T-cell (primary cell): ENCODE measurements at regions not wholly inside any gene's neighbourhood (a gene's known extent, or its start where the extent isn't known, plus 50 kb on each side); places are given as distances from the start of the nearest gene placed in this dataset.

Source experiments
- ATAC-seq, 4 experiments: fragments of 200-7000 bp in 3 of 4; fragments of 150-1000 bp in 1 of 4; cut with Tn5 transposase; replicated peaks in 1 of 4; 1 replicate in 3 of 4; 2 replicates in 1 of 4; pipeline ENCODE4 v1.10.0; 2021; ENCODE audit warnings: moderate library complexity in 3 of 4, mild to moderate bottlenecking in 2 of 4, moderate number of reproducible peaks in 1 of 4
- CTCF ChIA-PET, 2 donors: fragments of 300-600 bp; sonication (Branson Sonifier 250); formaldehyde crosslinking; loops; one replicate each; lab custom pipeline; 2022; ENCODE audit warnings: antibody characterized with exemption in 2 of 2; lab: Charles Lee
- POLR2A ChIA-PET, 2 donors: fragments of 300-600 bp; sonication (Branson Sonifier 250); formaldehyde crosslinking; loops; one replicate each; lab custom pipeline; 2022; ENCODE audit warnings: antibody characterized with exemption in 2 of 2; lab: Charles Lee
- DNase-seq, 35 experiments: peaks; one replicate each; pipeline versions ENCODE4 v3.0.0 to v3.0.0-alpha.2; 2013 to 2023
- H3K27ac ChIP-seq: one replicate; pipeline ENCODE4 v1.5.1; 2013; ENCODE audit warnings: low read length
- H3K27me3 ChIP-seq, 2 experiments: replicated peaks in 1 of 2; 1 replicate in 1 of 2; 2 replicates in 1 of 2; pipeline versions ENCODE4 v1.6.1 to v1.7.0; 2013; ENCODE audit warnings: low read length in 1 of 2, mixed read lengths in 1 of 2; ENCODE audit not compliant: control insufficient read depth in 2 of 2, insufficient read depth in 2 of 2; ENCODE audit errors: extremely low read depth in 1 of 2
- H3K36me3 ChIP-seq, 2 donors: 1 replicate in 1 of 2; 2 replicates in 1 of 2; pipeline versions ENCODE4 v1.6.1 to v1.7.0; 2013; ENCODE audit warnings: low read length in 1 of 2; ENCODE audit not compliant: control insufficient read depth in 2 of 2, insufficient read depth in 1 of 2; ENCODE audit errors: extremely low read depth in 1 of 2
- H3K4me1 ChIP-seq, 2 experiments: 1 replicate in 1 of 2; 2 replicates in 1 of 2; pipeline versions ENCODE4 v1.6.1 to v1.7.0; 2013; ENCODE audit warnings: low read length in 2 of 2, mixed read lengths in 1 of 2; ENCODE audit not compliant: insufficient read depth in 2 of 2, control insufficient read depth in 1 of 2; ENCODE audit errors: extremely low read depth in 1 of 2
- H3K4me3 ChIP-seq, 2 donors: 1 replicate in 1 of 2; 2 replicates in 1 of 2; pipeline versions ENCODE4 v1.5.1 to v1.7.0; 2013; ENCODE audit warnings: mild to moderate bottlenecking in 2 of 2, low read length in 1 of 2, moderate library complexity in 1 of 2; ENCODE audit not compliant: control insufficient read depth in 1 of 2; ENCODE audit errors: extremely low read depth in 1 of 2
- H3K9me3 ChIP-seq: 2 replicates; pipeline ENCODE4 v1.7.0; 2013
- H3K27ac Mint-ChIP-seq, 2 donors: one replicate each; pipeline ENCODE4 v1.8.0; 2020 to 2021; ENCODE audit warnings: mild to moderate bottlenecking in 2 of 2, mixed read lengths in 2 of 2
- H3K27me3 Mint-ChIP-seq, 2 donors: one replicate each; pipeline ENCODE4 v1.8.0; 2021 to 2022; ENCODE audit warnings: mixed read lengths in 2 of 2
- H3K36me3 Mint-ChIP-seq: one replicate; pipeline ENCODE4 v1.8.0; 2021; ENCODE audit warnings: mixed read lengths
- H3K4me1 Mint-ChIP-seq, 3 donors: one replicate each; pipeline ENCODE4 v1.8.0; 2020 to 2022; ENCODE audit warnings: mixed read lengths in 3 of 3, mild to moderate bottlenecking in 1 of 3
- H3K4me3 Mint-ChIP-seq, 3 donors: one replicate each; pipeline ENCODE4 v1.8.0; 2020 to 2022; ENCODE audit warnings: mild to moderate bottlenecking in 3 of 3, mixed read lengths in 3 of 3, moderate library complexity in 3 of 3
- H3K9me3 Mint-ChIP-seq, 3 donors: one replicate each; pipeline ENCODE4 v1.8.0; 2020 to 2022; ENCODE audit warnings: mixed read lengths in 3 of 3
- WGBS: methylation state at CpG from one replicate; pipeline ENCODE4 v1.1.5; 2013; ENCODE audit warnings: missing lambda C conversion rate; ENCODE audit not compliant: insufficient coverage; 5-methylcytosine and 5-hydroxymethylcytosine counted together

GRCh38 chr10:81034383-81034782 lies 496.7 kb downstream of the SH2D4B start:
- H3K36me3 Mint-ChIP-seq: no peaks in the 10 kb centered on the region
- peaks cover 0 to 11% (median 6%) of the 10 kb centered on the region in 3 donors for H3K9me3 Mint-ChIP-seq
- no peak overlapping the region for H3K4me3 Mint-ChIP-seq
- H3K27me3 Mint-ChIP-seq: peaks cover 0 to 4% of the 10 kb centered on the region in 2 donors
- H3K27ac ChIP-seq: no peak overlapping the region
- H3K27me3 ChIP-seq: no peaks in the 10 kb centered on the region
- ChIA-PET CTCF (no interaction called here), POLR2A (no interaction called here)
- no peak overlapping the region for H3K4me3 ChIP-seq
- no peaks in the 10 kb centered on the region for H3K36me3 ChIP-seq
- no peaks in the 10 kb centered on the region for H3K4me1 Mint-ChIP-seq
- no CpG with 5 or more reads among the region's 4 CpGs for WGBS
- H3K9me3 ChIP-seq: no peaks in the 10 kb centered on the region
- ATAC-seq: no peak
- DNase-seq: no peak
- no peak overlapping the region for H3K27ac Mint-ChIP-seq
- H3K4me1 ChIP-seq: no peaks in the 10 kb centered on the region

GRCh38 chr10:81036257-81036656 lies 498.6 kb downstream of the SH2D4B start:
- CTCF ChIA-PET: no interaction called here
- Histone ChIP-seq H3K27ac (no peak overlapping the region), H3K4me1 (no peaks in the 10 kb centered on the region), H3K27me3 (no peaks in the 10 kb centered on the region), H3K4me3 (no peak overlapping the region), H3K9me3 (no peaks in the 10 kb centered on the region), H3K36me3 (no peaks in the 10 kb centered on the region)
- POLR2A ChIA-PET: no interaction called here
- H3K4me3 Mint-ChIP-seq: no peak overlapping the region
- H3K9me3 Mint-ChIP-seq: peaks cover 0 to 11% (median 6%) of the 10 kb centered on the region in 3 donors
- H3K4me1 Mint-ChIP-seq: no peaks in the 10 kb centered on the region
- DNase-seq: no peak
- H3K27me3 Mint-ChIP-seq: peaks cover 0 to 4% of the 10 kb centered on the region in 2 donors
- no peak overlapping the region for H3K27ac Mint-ChIP-seq
- no peak for ATAC-seq
- H3K36me3 Mint-ChIP-seq: no peaks in the 10 kb centered on the region
- WGBS: no CpG with 5 or more reads among the region's 3 CpGs

GRCh38 chr10:81040031-81040430 lies 502.3 kb downstream of the SH2D4B start:
- CTCF ChIA-PET: no interaction called here
- no peak overlapping the region for H3K27ac Mint-ChIP-seq

DNA sequence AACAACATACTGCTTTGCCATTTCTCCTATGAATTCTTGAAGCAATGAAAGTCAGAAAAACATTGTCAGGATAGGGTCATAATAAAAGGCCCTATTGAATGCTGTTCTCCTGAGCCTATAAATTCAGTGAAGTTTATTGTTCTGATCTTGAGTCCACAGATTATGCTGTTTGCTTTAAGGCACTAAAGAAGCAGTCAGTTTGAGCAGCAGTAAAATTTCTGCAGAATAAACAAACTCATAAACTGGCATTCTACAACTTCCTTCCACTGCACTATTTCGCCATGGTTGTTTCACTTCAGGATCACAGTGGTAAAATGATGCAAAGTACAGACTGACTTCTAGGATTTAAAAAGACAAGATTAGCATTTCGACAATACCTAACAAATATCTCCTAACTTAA lies 503.2 kb downstream of the SH2D4B start:
- no peaks in the 10 kb centered on the region for H3K36me3 Mint-ChIP-seq
- no peaks in the 10 kb centered on the region for H3K36me3 ChIP-seq
- DNase-seq (no peak), ATAC-seq (no peak)
- no peak overlapping the region for H3K4me3 Mint-ChIP-seq
- no peaks in the 10 kb centered on the region for H3K27me3 ChIP-seq
- WGBS: no CpG with 5 or more reads among the region's 2 CpGs
- no peaks in the 10 kb centered on the region for H3K4me1 ChIP-seq
- ChIA-PET POLR2A (no interaction called here), CTCF (interaction anchor here in 1 of 2 donors (0.6 kb wide), 1 partner anchor 441 kb away, joined by 3 read pairs; no protein-coding TSS in a partner anchor)
- H3K4me3 ChIP-seq: no peak overlapping the region
- peaks cover 0 to 3% (median 2%) of the 10 kb centered on the region in 3 donors for H3K9me3 Mint-ChIP-seq
- no peak overlapping the region for H3K27ac Mint-ChIP-seq
- H3K4me1 Mint-ChIP-seq: no peaks in the 10 kb centered on the region
- H3K27ac ChIP-seq: no peak overlapping the region
- no peaks in the 10 kb centered on the region for H3K9me3 ChIP-seq
- H3K27me3 Mint-ChIP-seq: peaks cover 0 to 3% of the 10 kb centered on the region in 2 donors

More at GRCh38 chr10:81040031-81040430, 502.3 kb downstream of the SH2D4B start:
- H3K4me3 ChIP-seq: no peak overlapping the region
- peaks cover 0 to 4% of the 10 kb centered on the region in 2 donors for H3K27me3 Mint-ChIP-seq
- no peaks in the 10 kb centered on the region for H3K36me3 Mint-ChIP-seq
- H3K9me3 ChIP-seq: no peaks in the 10 kb centered on the region
- no peak overlapping the region for H3K4me3 Mint-ChIP-seq
- DNase-seq (no peak), ATAC-seq (no peak)
- H3K36me3 ChIP-seq: no peaks in the 10 kb centered on the region
- peaks cover 0 to 7% (median 4%) of the 10 kb centered on the region in 3 donors for H3K9me3 Mint-ChIP-seq
- H3K4me1 Mint-ChIP-seq: no peaks in the 10 kb centered on the region
- no peaks in the 10 kb centered on the region for H3K4me1 ChIP-seq
- 100% methylated on average over 1 of the region's 6 CpGs for WGBS
- no peak overlapping the region for H3K27ac ChIP-seq
- no peaks in the 10 kb centered on the region for H3K27me3 ChIP-seq
- POLR2A ChIA-PET: no interaction called here

GRCh38 chr10:81042647-81043046 lies 504.9 kb downstream of the SH2D4B start:
- ATAC-seq: no peak
- H3K27me3 ChIP-seq: no peaks in the 10 kb centered on the region
- no peak overlapping the region for H3K27ac ChIP-seq
- Mint-ChIP-seq H3K36me3 (no peaks in the 10 kb centered on the region), H3K4me1 (no peaks in the 10 kb centered on the region), H3K4me3 (no peak overlapping the region), H3K9me3 (peaks cover 0 to 3% (median 2%) of the 10 kb centered on the region in 3 donors), H3K27me3 (peaks cover 0 to 7% of the 10 kb centered on the region in 2 donors), H3K27ac (no peak overlapping the region)
- ChIA-PET POLR2A (no interaction called here), CTCF (no interaction called here)
- no peak overlapping the region for H3K4me3 ChIP-seq
- WGBS: 100% methylated on average over 1 of the region's 2 CpGs
- H3K9me3 ChIP-seq: no peaks in the 10 kb centered on the region
- no peak for DNase-seq
- H3K36me3 ChIP-seq: no peaks in the 10 kb centered on the region
- H3K4me1 ChIP-seq: no peaks in the 10 kb centered on the region

GRCh38 chr10:81065474-81065873 lies 527.8 kb downstream of the SH2D4B start:
- Mint-ChIP-seq H3K27ac (no peak overlapping the region), H3K36me3 (no peaks in the 10 kb centered on the region), H3K4me3 (no peak overlapping the region), H3K9me3 (peaks cover 0 to 4% (median 0%) of the 10 kb centered on the region in 3 donors), H3K4me1 (no peaks in the 10 kb centered on the region), H3K27me3 (peaks cover 5 to 17% of the 10 kb centered on the region in 2 donors)
- ChIA-PET CTCF (interaction anchor here in 1 of 2 donors (0.6 kb wide), 1 partner anchor 783 kb away, joined by 4 read pairs; no protein-coding TSS in a partner anchor), POLR2A (no interaction called here)
- DNase-seq: no peak
- Histone ChIP-seq H3K36me3 (no peaks in the 10 kb centered on the region), H3K4me1 (no peaks in the 10 kb centered on the region), H3K4me3 (no peak overlapping the region), H3K27ac (no peak overlapping the region), H3K27me3 (no peaks in the 10 kb centered on the region), H3K9me3 (no peaks in the 10 kb centered on the region)
- WGBS: 80% methylated on average over 1 of the region's 1 CpG
- no peak for ATAC-seq

DNA sequence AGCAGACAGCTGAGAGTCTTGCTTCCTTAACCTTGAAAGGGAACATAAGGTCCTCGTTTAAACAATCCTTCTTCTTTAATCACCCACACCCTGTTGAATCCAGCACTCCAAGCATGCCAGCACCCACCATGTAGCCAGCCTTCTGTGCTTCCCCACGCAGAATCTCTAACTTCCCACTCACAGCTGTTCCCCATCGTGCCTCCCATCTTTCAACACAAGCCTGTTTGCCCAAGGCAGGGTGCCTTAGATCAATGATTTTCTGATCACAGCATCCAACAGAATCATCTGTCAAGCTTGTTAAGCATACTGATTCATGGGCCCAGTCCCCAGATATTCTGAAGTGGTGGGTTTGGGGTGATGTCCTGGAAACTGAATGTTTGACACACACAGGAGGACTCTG lies 530.8 kb downstream of the SH2D4B start:
- H3K9me3 ChIP-seq: no peaks in the 10 kb centered on the region
- Mint-ChIP-seq H3K9me3 (peaks cover 0 to 7% (median 0%) of the 10 kb centered on the region in 3 donors), H3K4me3 (no peak overlapping the region), H3K27ac (no peak overlapping the region), H3K36me3 (no peaks in the 10 kb centered on the region), H3K4me1 (no peaks in the 10 kb centered on the region), H3K27me3 (peaks cover 0 to 10% of the 10 kb centered on the region in 2 donors)
- H3K27ac ChIP-seq: no peak overlapping the region
- DNase-seq (no peak), ATAC-seq (no peak)
- ChIA-PET POLR2A (no interaction called here), CTCF (no interaction called here)
- H3K36me3 ChIP-seq: no peaks in the 10 kb centered on the region
- no peak overlapping the region for H3K4me3 ChIP-seq
- H3K27me3 ChIP-seq: no peaks in the 10 kb centered on the region
- H3K4me1 ChIP-seq: no peaks in the 10 kb centered on the region
- 26% methylated on average over 3 of the region's 3 CpGs for WGBS
